ENCODE measurements at regions not wholly inside any gene's neighbourhood (a gene's known extent, or its start where the extent isn't known, plus 50 kb on each side); places are given as distances from the start of the nearest gene placed in this dataset.
"Not testable (repeated sequence)": the region's sequence is repeated elsewhere in the genome, so short reads cannot be mapped to it uniquely, and the experiment has no call there.

DNA sequence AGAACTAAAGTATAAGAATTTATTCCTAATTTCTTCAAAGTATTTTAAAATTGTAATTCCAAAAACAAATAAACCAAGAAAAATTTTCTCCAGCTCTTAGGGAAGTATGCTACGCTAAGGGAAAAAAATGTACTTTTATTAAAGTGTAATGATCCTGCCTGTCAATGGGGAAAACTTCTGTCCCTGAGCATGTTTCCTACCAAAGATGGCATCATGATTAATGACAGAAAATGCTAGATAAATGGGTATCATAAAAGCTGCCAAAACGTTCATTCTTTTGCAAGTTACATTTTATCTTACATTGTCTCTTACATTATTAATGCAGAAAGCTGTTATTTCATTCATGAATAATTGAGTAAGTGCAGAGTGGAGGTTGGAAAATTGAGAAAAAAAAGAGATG, 443.4 kb downstream of the TECRL start:
- no peak for DNase-seq (ENCODE audit: extremely low read depth, low read depth)
- TF ChIP-seq, protein P1, sequence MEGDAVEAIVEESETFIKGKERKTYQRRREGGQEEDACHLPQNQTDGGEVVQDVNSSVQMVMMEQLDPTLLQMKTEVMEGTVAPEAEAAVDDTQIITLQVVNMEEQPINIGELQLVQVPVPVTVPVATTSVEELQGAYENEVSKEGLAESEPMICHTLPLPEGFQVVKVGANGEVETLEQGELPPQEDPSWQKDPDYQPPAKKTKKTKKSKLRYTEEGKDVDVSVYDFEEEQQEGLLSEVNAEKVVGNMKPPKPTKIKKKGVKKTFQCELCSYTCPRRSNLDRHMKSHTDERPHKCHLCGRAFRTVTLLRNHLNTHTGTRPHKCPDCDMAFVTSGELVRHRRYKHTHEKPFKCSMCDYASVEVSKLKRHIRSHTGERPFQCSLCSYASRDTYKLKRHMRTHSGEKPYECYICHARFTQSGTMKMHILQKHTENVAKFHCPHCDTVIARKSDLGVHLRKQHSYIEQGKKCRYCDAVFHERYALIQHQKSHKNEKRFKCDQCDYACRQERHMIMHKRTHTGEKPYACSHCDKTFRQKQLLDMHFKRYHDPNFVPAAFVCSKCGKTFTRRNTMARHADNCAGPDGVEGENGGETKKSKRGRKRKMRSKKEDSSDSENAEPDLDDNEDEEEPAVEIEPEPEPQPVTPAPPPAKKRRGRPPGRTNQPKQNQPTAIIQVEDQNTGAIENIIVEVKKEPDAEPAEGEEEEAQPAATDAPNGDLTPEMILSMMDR (IDR thresholded peaks at IDR 0.05; ENCODE audit: low read depth, low read length, missing control alignments), result no peak

DNA sequence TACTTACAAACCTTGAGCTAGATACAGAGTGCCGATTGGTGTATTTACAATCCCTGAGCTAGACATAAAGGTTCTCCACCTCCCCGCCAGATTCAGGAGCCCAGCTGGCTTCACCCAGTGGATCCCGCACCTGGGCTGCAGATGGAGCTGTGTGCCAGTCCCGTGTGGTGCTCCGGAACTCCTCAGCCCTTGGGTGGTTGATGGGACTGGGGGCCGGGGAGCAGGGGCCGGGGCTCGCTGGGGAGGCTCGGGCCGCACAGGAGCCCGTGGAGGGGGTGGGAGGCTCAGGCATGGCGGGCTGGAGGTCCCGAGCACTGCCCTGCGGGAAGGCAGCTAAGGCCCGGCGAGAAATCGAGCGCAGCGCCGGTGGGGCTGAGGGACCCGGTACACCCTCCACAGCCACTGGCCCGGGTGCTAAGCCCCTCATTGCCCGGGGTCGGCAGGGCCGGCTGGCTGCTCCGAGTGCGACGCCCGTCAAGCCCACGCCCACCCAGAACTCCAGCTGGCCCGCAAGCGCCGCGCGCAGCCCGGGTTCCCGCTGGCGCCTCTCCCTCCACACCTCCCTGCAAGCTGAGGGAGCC, 466.5 kb downstream of the TECRL start:
- not testable (repeated sequence) for H3K4me3 ChIP-seq (replicated peaks; ENCODE audit: low read depth, low read length); DNase-seq (ENCODE audit: extremely low read depth, low read depth)

More for the DNA sequence above, 443.4 kb downstream of the TECRL start:
- no peak overlapping the region for H3K4me3 ChIP-seq (replicated peaks; ENCODE audit: low read depth, low read length)

DNA sequence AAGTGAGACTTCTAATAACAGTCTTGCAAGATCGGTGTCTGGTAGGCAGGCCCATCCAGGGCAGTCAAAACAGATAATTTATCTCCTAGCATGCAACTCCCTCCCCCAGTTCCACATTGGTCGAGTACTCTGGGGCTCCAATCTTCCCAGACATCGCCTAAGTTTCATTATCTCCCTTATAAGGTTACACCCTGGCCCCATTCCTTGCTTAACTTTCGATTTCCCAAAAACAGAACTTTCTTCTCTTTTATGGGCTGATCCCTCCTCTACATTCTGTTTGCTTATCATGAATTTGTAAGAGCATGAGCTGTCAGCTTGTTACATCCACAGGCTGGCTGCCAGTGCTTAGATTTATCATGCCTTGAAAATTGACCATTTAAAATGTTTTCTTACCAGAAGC, 471.3 kb downstream of the TECRL start:
- DNase-seq (ENCODE audit: extremely low read depth, low read depth), result no peak

DNA sequence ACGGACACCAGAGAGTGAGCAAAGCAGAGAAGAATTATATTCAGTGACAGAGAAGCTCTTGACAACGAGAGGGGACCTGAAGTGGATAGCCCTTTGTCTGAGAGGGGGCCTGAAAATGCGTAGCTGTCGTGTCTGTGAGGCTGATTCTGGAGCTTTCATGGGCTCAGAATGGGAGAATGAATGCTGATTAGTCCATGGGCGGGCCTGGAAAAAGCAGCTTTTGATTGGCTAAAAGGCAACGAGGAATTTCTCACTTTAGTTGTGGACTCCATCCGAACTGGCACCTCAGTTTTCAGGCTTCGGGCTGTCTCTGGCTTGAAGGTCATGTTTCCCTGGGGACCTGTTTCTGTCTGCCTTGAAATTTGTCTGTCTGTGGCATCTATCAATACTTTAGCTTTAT, 487.1 kb downstream of the TECRL start:
- TF ChIP-seq, protein P1 (IDR thresholded peaks at IDR 0.05; ENCODE audit: low read depth, low read length, missing control alignments), result no peak

More for the DNA sequence above, 471.3 kb downstream of the TECRL start:
- TF ChIP-seq, protein P1 (IDR thresholded peaks at IDR 0.05; ENCODE audit: low read depth, low read length, missing control alignments), result no peak
- no peak overlapping the region for H3K4me3 ChIP-seq (replicated peaks; ENCODE audit: low read depth, low read length)

DNA sequence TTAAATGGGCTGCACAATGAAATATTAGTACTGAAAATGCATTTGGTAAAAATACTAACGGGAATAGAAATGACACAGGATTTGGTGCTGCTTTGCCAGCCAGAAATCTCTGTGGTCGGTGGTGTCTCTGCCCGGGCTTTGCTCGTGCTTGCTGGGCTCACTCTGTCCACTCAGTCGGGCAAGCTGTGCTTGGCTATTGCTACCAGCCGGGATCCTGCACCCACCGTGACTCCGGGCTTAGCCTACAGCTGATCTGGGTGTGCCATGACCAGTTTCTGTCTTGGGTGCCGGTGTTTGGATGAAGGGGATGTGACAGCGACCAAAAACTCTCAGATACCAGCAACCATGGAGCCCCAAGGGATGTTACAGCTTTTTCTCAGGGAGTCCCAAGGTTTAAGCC, 487.7 kb downstream of the TECRL start:
- TF ChIP-seq, protein P1 (IDR thresholded peaks at IDR 0.05; ENCODE audit: low read depth, low read length, missing control alignments), result no peak
- H3K4me3 ChIP-seq (replicated peaks; ENCODE audit: low read depth, low read length), result no peak overlapping the region
- DNase-seq (ENCODE audit: extremely low read depth, low read depth), result no peak

More for the DNA sequence above, 487.1 kb downstream of the TECRL start:
- H3K4me3 ChIP-seq (replicated peaks; ENCODE audit: low read depth, low read length), result no peak overlapping the region
- DNase-seq (ENCODE audit: extremely low read depth, low read depth), result no peak

DNA sequence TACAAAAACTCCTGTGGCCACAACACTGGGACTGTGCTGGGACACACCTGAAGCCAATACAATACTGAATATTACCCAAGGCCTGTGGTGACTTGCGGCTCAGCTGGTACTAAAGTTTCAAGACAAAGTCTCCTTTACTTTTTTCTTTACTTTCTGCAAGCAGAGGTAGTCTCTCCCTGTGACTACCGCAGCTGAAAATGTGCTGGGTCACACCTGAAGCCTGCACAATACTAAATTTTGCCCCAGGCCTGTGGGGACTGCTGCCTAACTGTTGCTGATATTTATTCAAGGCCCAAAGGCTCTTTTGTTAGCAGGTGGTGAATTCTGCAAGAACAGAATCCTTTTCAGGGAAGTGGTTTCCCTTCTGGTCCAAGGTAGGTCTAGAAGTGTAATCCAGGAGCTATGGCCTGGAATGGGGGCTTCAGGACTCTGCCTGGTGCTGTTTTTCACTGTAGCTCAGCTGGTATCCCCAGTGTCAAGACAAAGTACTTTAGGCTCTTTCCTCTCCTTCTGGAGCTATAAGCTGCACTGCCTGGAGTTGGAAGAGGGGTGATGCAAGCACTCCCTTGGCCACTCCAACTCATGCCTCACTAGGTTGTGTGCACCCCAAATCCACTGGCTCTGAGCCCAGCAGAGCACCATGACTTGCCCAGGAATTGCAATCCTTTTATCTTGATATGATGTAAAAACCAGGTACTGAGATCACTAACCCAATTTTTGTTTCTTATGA, 489.4 kb downstream of the TECRL start:
- TF ChIP-seq, protein P1 (IDR thresholded peaks at IDR 0.05; ENCODE audit: low read depth, low read length, missing control alignments), result no peak
- no peak overlapping the region for H3K4me3 ChIP-seq (replicated peaks; ENCODE audit: low read depth, low read length)
- no peak for DNase-seq (ENCODE audit: extremely low read depth, low read depth)

DNA sequence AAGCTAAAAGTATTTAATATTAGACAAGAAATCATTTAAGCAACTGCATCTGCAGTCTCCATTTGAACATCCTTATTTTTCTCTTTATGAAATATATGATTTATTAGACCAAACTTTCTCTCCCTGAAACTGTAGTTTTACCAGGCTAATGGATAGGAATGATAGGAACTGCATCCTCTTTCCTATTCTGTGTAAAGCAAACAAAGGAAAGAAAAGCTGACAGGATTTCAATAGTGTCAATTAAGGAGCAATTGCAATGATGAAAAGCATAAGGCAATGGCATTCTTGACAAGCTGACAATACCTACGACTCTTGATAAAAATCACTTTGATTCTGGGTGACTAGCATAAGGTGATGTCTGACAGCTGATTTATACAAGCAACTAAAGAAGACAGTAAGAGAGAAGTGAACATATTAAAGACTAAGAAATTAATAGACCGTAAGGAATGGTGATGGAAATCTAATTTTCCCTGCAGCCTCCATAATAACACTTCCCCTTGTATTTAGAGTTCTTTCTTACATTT, 502.5 kb downstream of the TECRL start:
- DNase-seq (ENCODE audit: extremely low read depth, low read depth), result no peak
- TF ChIP-seq, protein P1 (IDR thresholded peaks at IDR 0.05; ENCODE audit: low read depth, low read length, missing control alignments), result no peak
- H3K4me3 ChIP-seq (replicated peaks; ENCODE audit: low read depth, low read length), result no peak overlapping the region
